ENCODE measurements at regions not wholly inside any gene's neighbourhood (a gene's known extent, or its start where the extent isn't known, plus 50 kb on each side); places are given as distances from the start of the nearest gene placed in this dataset.

DNA sequence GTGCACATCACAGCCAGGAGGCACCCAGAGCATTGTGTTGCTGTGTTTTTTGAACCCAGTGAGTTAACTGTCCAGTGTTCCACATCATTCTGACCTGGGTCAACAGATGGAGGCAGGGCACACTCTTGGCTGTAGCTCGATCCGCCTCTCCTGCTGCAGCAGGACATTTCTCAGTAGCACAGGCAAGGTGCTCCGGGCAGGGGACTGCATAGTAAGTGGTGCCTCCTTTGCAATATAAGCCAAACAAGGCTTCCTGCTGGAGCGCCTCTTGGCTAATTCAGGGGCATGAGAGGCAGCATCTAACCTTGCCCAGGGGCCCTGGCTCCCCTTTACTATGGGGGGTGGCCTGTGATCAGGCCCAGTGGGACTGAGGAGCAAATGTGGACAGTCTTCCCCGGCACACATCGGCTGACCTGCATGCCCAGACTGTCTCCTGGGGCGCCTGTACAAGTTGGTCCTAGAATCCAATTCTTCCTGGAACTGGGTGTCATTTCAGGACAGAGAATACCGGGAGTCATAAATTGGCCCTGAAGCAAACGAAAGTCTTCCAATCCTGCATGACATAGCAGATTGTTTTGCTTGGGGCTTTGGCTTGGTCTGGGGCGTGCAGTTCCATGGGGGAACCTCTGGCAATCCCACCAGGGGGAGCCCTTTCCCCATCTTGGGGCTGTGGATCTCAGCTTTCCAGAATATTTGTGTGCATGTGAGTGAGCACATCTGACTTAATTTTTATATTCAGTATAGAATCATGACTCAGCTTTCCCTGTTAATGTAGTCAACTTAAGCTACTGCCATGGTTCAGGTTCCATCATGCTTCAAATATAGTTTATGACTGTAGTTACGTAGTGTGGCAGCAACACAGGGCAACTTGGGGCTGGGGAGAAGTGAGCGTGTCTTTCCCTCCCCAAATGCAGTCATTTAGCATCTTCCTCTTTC, 56.0 kb upstream of the DDR1 start:
- peaks cover 10 to 86% (median 56%) of the 10 kb centered on the region in 6 donors for H3K4me1 ChIP-seq
- peak in 1 of 3 donors; percentile 41 for TF ChIP-seq POLR2AphosphoS5 (IDR thresholded peaks at IDR 0.05)
- no peak for TF ChIP-seq POLR2A (IDR thresholded peaks at IDR 0.05)
- TF ChIP-seq, protein P1, sequence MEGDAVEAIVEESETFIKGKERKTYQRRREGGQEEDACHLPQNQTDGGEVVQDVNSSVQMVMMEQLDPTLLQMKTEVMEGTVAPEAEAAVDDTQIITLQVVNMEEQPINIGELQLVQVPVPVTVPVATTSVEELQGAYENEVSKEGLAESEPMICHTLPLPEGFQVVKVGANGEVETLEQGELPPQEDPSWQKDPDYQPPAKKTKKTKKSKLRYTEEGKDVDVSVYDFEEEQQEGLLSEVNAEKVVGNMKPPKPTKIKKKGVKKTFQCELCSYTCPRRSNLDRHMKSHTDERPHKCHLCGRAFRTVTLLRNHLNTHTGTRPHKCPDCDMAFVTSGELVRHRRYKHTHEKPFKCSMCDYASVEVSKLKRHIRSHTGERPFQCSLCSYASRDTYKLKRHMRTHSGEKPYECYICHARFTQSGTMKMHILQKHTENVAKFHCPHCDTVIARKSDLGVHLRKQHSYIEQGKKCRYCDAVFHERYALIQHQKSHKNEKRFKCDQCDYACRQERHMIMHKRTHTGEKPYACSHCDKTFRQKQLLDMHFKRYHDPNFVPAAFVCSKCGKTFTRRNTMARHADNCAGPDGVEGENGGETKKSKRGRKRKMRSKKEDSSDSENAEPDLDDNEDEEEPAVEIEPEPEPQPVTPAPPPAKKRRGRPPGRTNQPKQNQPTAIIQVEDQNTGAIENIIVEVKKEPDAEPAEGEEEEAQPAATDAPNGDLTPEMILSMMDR (IDR thresholded peaks at IDR 0.05 in 8 of 11, conservative IDR thresholded peaks at IDR 0.05 in 3 of 11) = peak; percentile 84 to 98 (median 92)
- no peaks in the 10 kb centered on the region for H3K9me3 ChIP-seq
- WGBS, 5 donors = 47 to 61% (median 54%) methylated on average over 9 to 12 of the region's 12 CpGs
- no peaks in the 10 kb centered on the region for H3K36me3 ChIP-seq
- peak; percentile 93 for DNase-seq
- peak overlapping the region in 5 of 8 donors; percentile 22 to 65 (median 40) for H3K4me3 ChIP-seq
- intact Hi-C loops (cut with DNase I; ENCODE audit: low total_unique reads) = loop anchor here (2.0 to 5.0 kb wide), 2 partner anchors 49 to 241 kb away; no protein-coding TSS in a partner anchor
- no peaks in the 10 kb centered on the region for H3K27me3 ChIP-seq (replicated peaks in 1 of 7)
- H3K27ac ChIP-seq = peak overlapping the region; percentile 36 to 91 (median 80)

DNA sequence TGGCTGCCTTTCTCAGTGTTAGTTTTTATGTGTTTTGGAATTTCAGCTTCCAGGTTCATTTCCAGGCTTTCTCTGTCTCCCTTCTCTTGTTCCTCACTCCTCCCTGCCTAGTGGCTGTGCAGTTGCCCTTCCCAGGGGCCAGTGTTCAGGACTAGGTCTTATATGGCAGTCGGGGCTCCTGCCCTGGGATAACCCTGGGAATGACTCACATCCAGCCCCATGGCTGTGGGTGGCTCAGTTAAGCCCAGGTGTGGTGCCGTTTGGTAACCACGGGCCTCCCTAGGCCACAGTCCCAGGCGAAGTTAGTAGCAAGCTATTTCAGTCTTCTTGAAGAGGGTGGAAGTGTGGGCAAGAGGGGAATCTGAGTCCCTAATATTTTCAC, 57.4 kb upstream of the DDR1 start:
- Histone ChIP-seq H3K4me3 (no peak overlapping the region), H3K27ac (peak overlapping the region in 2 of 8 donors; percentile 2 to 82), H3K4me1 (peaks cover 12 to 99% (median 67%) of the 10 kb centered on the region in 6 donors), H3K27me3 (replicated peaks in 1 of 7) (no peaks in the 10 kb centered on the region), H3K36me3 (no peaks in the 10 kb centered on the region), H3K9me3 (no peaks in the 10 kb centered on the region)
- no peak for DNase-seq
- TF ChIP-seq, protein P1 (IDR thresholded peaks at IDR 0.05 in 8 of 11, conservative IDR thresholded peaks at IDR 0.05 in 3 of 11) = no peak
- no peak for TF ChIP-seq POLR2A (IDR thresholded peaks at IDR 0.05)
- no peak for TF ChIP-seq POLR2AphosphoS5 (IDR thresholded peaks at IDR 0.05)
- intact Hi-C loops (cut with DNase I; ENCODE audit: low total_unique reads) = loop anchor here (5.0 kb wide), 1 partner anchor 50 kb away; no protein-coding TSS in a partner anchor
- 65 to 82% (median 68%) methylated on average over 4 of the region's 4 CpGs for WGBS, 5 donors

DNA sequence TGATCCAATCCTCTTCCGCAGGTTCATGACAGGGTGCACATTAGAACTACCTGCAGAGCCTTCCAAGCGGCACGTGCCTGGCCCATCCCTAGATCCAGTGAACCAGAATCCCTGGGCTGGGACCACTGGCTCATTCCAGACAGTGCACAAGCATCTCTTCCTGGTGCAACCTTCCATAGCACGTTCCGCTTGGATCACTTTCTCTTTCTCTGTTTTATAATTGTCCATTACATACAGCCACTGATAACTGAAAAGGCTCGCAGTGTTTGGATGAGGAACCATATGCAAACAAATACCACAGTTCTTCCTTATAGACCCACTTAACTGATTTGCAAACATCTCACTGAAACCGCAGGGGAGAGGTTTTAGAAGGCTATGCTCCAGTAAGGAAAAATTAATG, 59.6 kb upstream of the DDR1 start:
- Histone ChIP-seq H3K36me3 (no peaks in the 10 kb centered on the region), H3K4me1 (peaks cover 12 to 93% (median 52%) of the 10 kb centered on the region in 6 donors), H3K27ac (no peak overlapping the region), H3K27me3 (replicated peaks in 1 of 7) (no peaks in the 10 kb centered on the region), H3K9me3 (no peaks in the 10 kb centered on the region), H3K4me3 (no peak overlapping the region)
- 77 to 90% (median 85%) methylated on average over 7 of the region's 7 CpGs for WGBS, 5 donors
- intact Hi-C loops (cut with DNase I; ENCODE audit: low total_unique reads) = loop anchor here (5.0 kb wide), 2 partner anchors 53 to 82 kb away; partner anchors contain the start of genes FLOT1 and IER3
- no peak for DNase-seq
- TF ChIP-seq, protein P1 (IDR thresholded peaks at IDR 0.05 in 8 of 11, conservative IDR thresholded peaks at IDR 0.05 in 3 of 11) = no peak
- TF ChIP-seq POLR2AphosphoS5 (IDR thresholded peaks at IDR 0.05) (no peak), POLR2A (IDR thresholded peaks at IDR 0.05) (no peak)

DNA sequence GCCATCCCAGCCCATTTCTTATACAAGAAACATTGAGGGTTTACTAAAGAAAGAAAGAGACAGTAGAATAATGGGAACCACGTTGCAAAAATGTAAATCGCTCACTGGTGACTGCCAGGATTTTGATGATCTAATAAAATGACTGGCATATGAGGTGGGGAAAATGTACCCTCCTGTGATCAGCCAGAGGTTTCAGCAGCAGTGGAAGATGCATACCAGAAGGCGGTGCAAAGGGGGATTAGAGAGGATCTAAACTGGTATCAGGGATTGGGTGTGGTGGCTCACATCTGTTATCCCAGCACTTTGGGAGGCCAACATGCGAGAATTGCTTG, 60.8 kb upstream of the DDR1 start:
- Histone ChIP-seq H3K4me1 (peaks cover 7 to 92% (median 43%) of the 10 kb centered on the region in 6 donors), H3K27ac (peak overlapping the region in 2 of 8 donors; percentile 47 to 61), H3K36me3 (no peaks in the 10 kb centered on the region), H3K27me3 (replicated peaks in 1 of 7) (no peaks in the 10 kb centered on the region), H3K9me3 (no peaks in the 10 kb centered on the region), H3K4me3 (no peak overlapping the region)
- no peak for DNase-seq
- intact Hi-C loops (cut with DNase I; ENCODE audit: low total_unique reads) = loop anchor here (5.0 kb wide), 1 partner anchor 81 kb away; the partner anchor contains the start of genes FLOT1 and IER3
- TF ChIP-seq POLR2A (IDR thresholded peaks at IDR 0.05) (no peak), POLR2AphosphoS5 (IDR thresholded peaks at IDR 0.05) (no peak)
- TF ChIP-seq, protein P1 (IDR thresholded peaks at IDR 0.05 in 8 of 11, conservative IDR thresholded peaks at IDR 0.05 in 3 of 11) = no peak
- WGBS, 5 donors = 72 to 89% (median 86%) methylated on average over 4 of the region's 4 CpGs
